GM12878 (cell line): ENCODE measurements at regions not wholly inside any gene's neighbourhood (a gene's known extent, or its start where the extent isn't known, plus 50 kb on each side); places are given as distances from the start of the nearest gene placed in this dataset.

ENCODE experiments used
- ATAC-seq: fragments of 200-7000 bp; cut with Tn5 transposase; 3 replicates; pipeline ENCODE4 v1.9.1; 2020; ENCODE audit warnings: mild to moderate bottlenecking, moderate library complexity
- BruUV-seq: library from RNA; stranded (reverse); fragments of 400-500 nt; replicated peaks from 2 replicates; lab custom pipeline; 2021; lab: Mats Ljungman, UMichigan
- CTCF ChIA-PET: fragments of 300-600 bp; sonication (Branson Sonifier 250); formaldehyde crosslinking; extraction: SDS; loops from one replicate; lab custom pipeline; 2021; ENCODE audit warnings: inconsistent platforms; lab: Yijun Ruan, JAX
- POLR2A ChIA-PET: fragments of 350-600 bp; formaldehyde crosslinking; extraction: SDS; loops from one replicate; lab custom pipeline; 2021; ENCODE audit warnings: inconsistent platforms; lab: Charles Lee
- RAD21 ChIA-PET: fragments of 300-600 bp; sonication (Branson Sonifier 250); formaldehyde crosslinking; loops from one replicate; lab custom pipeline; 2023; ENCODE audit warnings: antibody characterized with exemption; ENCODE audit not compliant: unreplicated experiment; lab: Charles Lee
- SMC1A ChIA-PET: fragments of 300-600 bp; sonication (Branson Sonifier 250); formaldehyde crosslinking; loops from one replicate; lab custom pipeline; 2023; ENCODE audit not compliant: unreplicated experiment, uncharacterized antibody; lab: Charles Lee
- DNase-seq: peaks from one replicate; pipeline ENCODE4 v3.0.0-alpha.2; 2011; ENCODE audit warnings: low read depth, low spot score
- FAIRE-seq: peaks from 3 replicates; lab custom pipeline; 2011; peaks lifted over from hg19 to GRCh38; lab: Jason Lieb, UNC
- H2AFZ ChIP-seq: 2 replicates; pipeline ENCODE4 v1.6.0; 2011; ENCODE audit warnings: low read depth, low read length, control low read depth; ENCODE audit not compliant: control insufficient read depth
- H3K27ac ChIP-seq: 2 replicates; pipeline ENCODE4 v1.5.1; 2011; ENCODE audit warnings: control low read depth; ENCODE audit not compliant: control insufficient read depth, insufficient read depth
- H3K27me3 ChIP-seq, 2 experiments: replicated peaks in 1 of 2; 2 replicates each; pipeline versions ENCODE4 v1.6.0 to v1.6.1; 2011; ENCODE audit warnings: low read length in 1 of 2; ENCODE audit not compliant: control insufficient read depth in 2 of 2, insufficient read depth in 2 of 2
- H3K36me3 ChIP-seq, 2 experiments: 2 replicates each; pipeline ENCODE4 v1.5.1; 2011; ENCODE audit warnings: low read length in 1 of 2; ENCODE audit not compliant: control insufficient read depth in 2 of 2, insufficient read depth in 2 of 2
- H3K4me1 ChIP-seq: 2 replicates; pipeline ENCODE4 v1.6.1; 2011; ENCODE audit warnings: mild to moderate bottlenecking, low read length, moderate library complexity, mixed read lengths; ENCODE audit not compliant: control insufficient read depth, insufficient read depth
- H3K4me2 ChIP-seq: 2 replicates; pipeline ENCODE4 v1.6.0; 2011; ENCODE audit warnings: control low read depth; ENCODE audit not compliant: control insufficient read depth, insufficient read depth
- H3K4me3 ChIP-seq: fragments of 200-600 bp; sonication (generic); 2 replicates; pipeline ENCODE4 v1.5.1; 2016
- H3K79me2 ChIP-seq: 2 replicates; pipeline ENCODE4 v1.6.0; 2011; ENCODE audit warnings: low read length; ENCODE audit not compliant: control insufficient read depth, insufficient read depth
- H3K9ac ChIP-seq: 2 replicates; pipeline ENCODE4 v1.8.0; 2011; ENCODE audit warnings: low read length, control low read depth, mixed read lengths; ENCODE audit not compliant: control insufficient read depth, insufficient read depth
- H3K9me3 ChIP-seq: replicated peaks from 3 replicates; pipeline ENCODE4 v1.5.1; 2011; ENCODE audit warnings: mild to moderate bottlenecking, low read length; ENCODE audit not compliant: control insufficient read depth, insufficient read depth
- H4K20me1 ChIP-seq: 2 replicates; pipeline ENCODE4 v1.6.0; 2011; ENCODE audit not compliant: control insufficient read depth, insufficient read depth
- EP300 ChIP-seq, 2 experiments: fragments of 150-350 bp in 1 of 2; IDR thresholded peaks; 2 replicates each; pipeline ENCODE4 v1.6.1; 2011 to 2012; ENCODE audit warnings: low read depth in 2 of 2, low read length in 2 of 2, borderline replicate concordance in 1 of 2, improper control_type of control experiment in 1 of 2, inconsistent platforms in 1 of 2; ENCODE audit not compliant: control insufficient read depth in 1 of 2
- ETV6 ChIP-seq, 2 experiments: fragments of 450-650 bp in 1 of 2; IDR thresholded peaks in 1 of 2; conservative IDR thresholded peaks in 1 of 2; 2 replicates each; pipeline ENCODE4 v1.6.1; 2014; ENCODE audit warnings: antibody characterized with exemption in 1 of 2, borderline replicate concordance in 1 of 2, low read depth in 1 of 2, mild to moderate bottlenecking in 1 of 2, moderate library complexity in 1 of 2
- KDM1A ChIP-seq: fragments of 200-600 bp; sonication (generic); IDR thresholded peaks from 2 replicates; pipeline ENCODE4 v1.6.1; 2016; ENCODE audit warnings: borderline replicate concordance
- NFXL1 ChIP-seq: fragments of 450-650 bp; IDR thresholded peaks from 2 replicates; pipeline ENCODE4 v1.6.1; 2017; ENCODE audit warnings: antibody characterized with exemption, mild to moderate bottlenecking, borderline replicate concordance
- POLR2A ChIP-seq: IDR thresholded peaks from 2 replicates; pipeline ENCODE4 v1.6.1; 2011; ENCODE audit warnings: low read depth, mild to moderate bottlenecking, low read length
- POU2F2 ChIP-seq: IDR thresholded peaks from 3 replicates; pipeline ENCODE4 v1.6.1; 2011; ENCODE audit warnings: low read depth, mild to moderate bottlenecking, low read length, borderline replicate concordance
- SUPT20H ChIP-seq: IDR thresholded peaks from 2 replicates; pipeline ENCODE4 v1.6.1; 2011; ENCODE audit warnings: low read depth, mild to moderate bottlenecking, low read length, moderate library complexity, borderline replicate concordance; ENCODE audit not compliant: control insufficient read depth
- ZNF24 ChIP-seq: fragments of 450-650 bp; IDR thresholded peaks from 2 replicates; pipeline ENCODE4 v1.6.1; 2017; ENCODE audit warnings: antibody characterized with exemption, mild to moderate bottlenecking
- WGBS: methylation state at CpG from one replicate; pipeline ENCODE4 v1.1.6; 2016; ENCODE audit warnings: low lambda C conversion rate; ENCODE audit not compliant: insufficient replicate concordance, insufficient coverage; ENCODE audit errors: missing lambda C conversion rate; 5-methylcytosine and 5-hydroxymethylcytosine counted together
- in situ Hi-C: fragments of 300-500 bp; cut with MboI; formaldehyde crosslinking; loops from 9 replicates; pipeline ENCODE4 v1.14.3; 2018; ENCODE audit warnings: mixed read lengths
- intact Hi-C: fragments of 100-400 bp; cut with micrococcal nuclease; formaldehyde crosslinking; loops from one replicate; pipeline ENCODE4 v1.14.2; 2022; ENCODE audit not compliant: unreplicated experiment
- TF ChIP-seq, protein P1 (sequence below): IDR thresholded peaks from 2 replicates; pipeline ENCODE4 v1.6.1; 2012; ENCODE audit warnings: improper control_type of control experiment, low read depth, low read length; ENCODE audit not compliant: insufficient replicate concordance

DNA sequence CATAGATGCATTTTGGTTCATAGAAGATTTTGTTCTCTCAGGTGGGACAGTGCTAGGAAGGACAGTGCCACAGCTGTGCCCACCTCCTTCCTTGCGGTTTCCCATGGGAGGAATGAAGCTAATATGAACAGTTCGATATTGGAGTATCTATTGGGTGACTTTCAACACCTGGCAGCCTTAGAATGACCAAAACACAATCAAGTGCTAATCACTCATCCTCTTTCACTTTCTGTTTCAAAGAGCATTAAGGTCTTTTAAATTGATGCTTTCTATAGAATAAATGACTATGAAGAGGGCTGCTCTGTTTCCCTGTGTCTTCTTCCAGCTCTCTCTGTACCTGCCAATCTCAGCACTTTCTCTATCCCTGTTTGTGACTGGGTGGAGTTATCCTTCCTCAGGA, 784.0 kb downstream of the MRPL39 start:
- Histone ChIP-seq H2AFZ (no peak overlapping the region), H3K9ac (no peak overlapping the region), H3K4me3 (no peak overlapping the region), H3K27ac (no peak overlapping the region), H3K4me2 (0 out of 2 replicates have a peak overlapping the region, but pooled peaks have one; percentile 8), H3K79me2 (no peaks in the 10 kb centered on the region), H3K4me1 (no peaks in the 10 kb centered on the region), H3K36me3 (no peaks in the 10 kb centered on the region), H3K27me3 (no peaks in the 10 kb centered on the region), H4K20me1 (no peaks in the 10 kb centered on the region), H3K9me3 (no peaks in the 10 kb centered on the region)
- POLR2A ChIA-PET = no interaction called here
- in situ Hi-C loops = no loop called here
- DNase-seq = no peak
- no peak for FAIRE-seq
- peak; percentile 20; the same call in 1 of the 3 replicates for ATAC-seq
- CTCF ChIA-PET = no interaction called here
- BruUV-seq = no TSS peak
- intact Hi-C loops = no loop called here
- SMC1A ChIA-PET = no interaction called here
- RAD21 ChIA-PET = no interaction called here
- TF ChIP-seq ETV6 (conservative IDR thresholded peaks at IDR 0.05 in 1 of 2, IDR thresholded peaks at IDR 0.05 in 1 of 2; ENCODE audit: borderline replicate concordance in 1 of 2, low read depth in 1 of 2) (no peak), POLR2A (no peak), EP300 (IDR thresholded peaks at IDR 0.05; ENCODE audit: borderline replicate concordance in 1 of 2, control insufficient read depth in 1 of 2, low read depth in 2 of 2, low read length in 2 of 2) (no peak), POU2F2 (no peak), SUPT20H (no peak), KDM1A (no peak), ZNF24 (no peak), NFXL1 (no peak)
- TF ChIP-seq, protein P1, sequence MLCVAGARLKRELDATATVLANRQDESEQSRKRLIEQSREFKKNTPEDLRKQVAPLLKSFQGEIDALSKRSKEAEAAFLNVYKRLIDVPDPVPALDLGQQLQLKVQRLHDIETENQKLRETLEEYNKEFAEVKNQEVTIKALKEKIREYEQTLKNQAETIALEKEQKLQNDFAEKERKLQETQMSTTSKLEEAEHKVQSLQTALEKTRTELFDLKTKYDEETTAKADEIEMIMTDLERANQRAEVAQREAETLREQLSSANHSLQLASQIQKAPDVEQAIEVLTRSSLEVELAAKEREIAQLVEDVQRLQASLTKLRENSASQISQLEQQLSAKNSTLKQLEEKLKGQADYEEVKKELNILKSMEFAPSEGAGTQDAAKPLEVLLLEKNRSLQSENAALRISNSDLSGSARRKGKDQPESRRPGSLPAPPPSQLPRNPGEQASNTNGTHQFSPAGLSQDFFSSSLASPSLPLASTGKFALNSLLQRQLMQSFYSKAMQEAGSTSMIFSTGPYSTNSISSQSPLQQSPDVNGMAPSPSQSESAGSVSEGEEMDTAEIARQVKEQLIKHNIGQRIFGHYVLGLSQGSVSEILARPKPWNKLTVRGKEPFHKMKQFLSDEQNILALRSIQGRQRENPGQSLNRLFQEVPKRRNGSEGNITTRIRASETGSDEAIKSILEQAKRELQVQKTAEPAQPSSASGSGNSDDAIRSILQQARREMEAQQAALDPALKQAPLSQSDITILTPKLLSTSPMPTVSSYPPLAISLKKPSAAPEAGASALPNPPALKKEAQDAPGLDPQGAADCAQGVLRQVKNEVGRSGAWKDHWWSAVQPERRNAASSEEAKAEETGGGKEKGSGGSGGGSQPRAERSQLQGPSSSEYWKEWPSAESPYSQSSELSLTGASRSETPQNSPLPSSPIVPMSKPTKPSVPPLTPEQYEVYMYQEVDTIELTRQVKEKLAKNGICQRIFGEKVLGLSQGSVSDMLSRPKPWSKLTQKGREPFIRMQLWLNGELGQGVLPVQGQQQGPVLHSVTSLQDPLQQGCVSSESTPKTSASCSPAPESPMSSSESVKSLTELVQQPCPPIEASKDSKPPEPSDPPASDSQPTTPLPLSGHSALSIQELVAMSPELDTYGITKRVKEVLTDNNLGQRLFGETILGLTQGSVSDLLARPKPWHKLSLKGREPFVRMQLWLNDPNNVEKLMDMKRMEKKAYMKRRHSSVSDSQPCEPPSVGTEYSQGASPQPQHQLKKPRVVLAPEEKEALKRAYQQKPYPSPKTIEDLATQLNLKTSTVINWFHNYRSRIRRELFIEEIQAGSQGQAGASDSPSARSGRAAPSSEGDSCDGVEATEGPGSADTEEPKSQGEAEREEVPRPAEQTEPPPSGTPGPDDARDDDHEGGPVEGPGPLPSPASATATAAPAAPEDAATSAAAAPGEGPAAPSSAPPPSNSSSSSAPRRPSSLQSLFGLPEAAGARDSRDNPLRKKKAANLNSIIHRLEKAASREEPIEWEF = no peak
- WGBS = 43% methylated on average over 2 of the region's 2 CpGs
